ENCODE measurements at regions not wholly inside any gene's neighbourhood (a gene's known extent, or its start where the extent isn't known, plus 50 kb on each side); places are given as distances from the start of the nearest gene placed in this dataset.
"Not testable (repeated sequence)": the region's sequence is repeated elsewhere in the genome, so short reads cannot be mapped to it uniquely, and the experiment has no call there.

DNA sequence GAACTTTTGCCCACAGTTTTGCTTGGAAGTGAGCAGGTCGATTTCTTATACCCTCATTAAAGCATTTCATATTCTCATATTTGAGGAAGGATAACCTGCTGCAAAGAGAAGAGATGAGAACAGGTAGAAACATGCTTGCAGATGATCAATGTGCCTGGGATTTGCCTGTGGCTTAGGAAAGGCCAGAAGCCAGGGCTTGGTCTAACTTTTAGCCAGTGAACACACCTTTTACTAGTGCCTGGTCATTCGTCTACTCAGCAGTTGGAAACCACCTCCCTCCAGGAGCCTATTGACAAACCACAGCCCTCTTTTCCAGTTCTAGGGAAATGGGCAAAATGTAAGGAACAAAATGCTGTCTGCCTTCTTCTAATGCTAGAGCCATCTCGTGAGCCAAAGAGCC is 518.3 kb downstream of the ADRA2A start:
- no peak for DNase-seq (ENCODE audit: low spot score)

DNA sequence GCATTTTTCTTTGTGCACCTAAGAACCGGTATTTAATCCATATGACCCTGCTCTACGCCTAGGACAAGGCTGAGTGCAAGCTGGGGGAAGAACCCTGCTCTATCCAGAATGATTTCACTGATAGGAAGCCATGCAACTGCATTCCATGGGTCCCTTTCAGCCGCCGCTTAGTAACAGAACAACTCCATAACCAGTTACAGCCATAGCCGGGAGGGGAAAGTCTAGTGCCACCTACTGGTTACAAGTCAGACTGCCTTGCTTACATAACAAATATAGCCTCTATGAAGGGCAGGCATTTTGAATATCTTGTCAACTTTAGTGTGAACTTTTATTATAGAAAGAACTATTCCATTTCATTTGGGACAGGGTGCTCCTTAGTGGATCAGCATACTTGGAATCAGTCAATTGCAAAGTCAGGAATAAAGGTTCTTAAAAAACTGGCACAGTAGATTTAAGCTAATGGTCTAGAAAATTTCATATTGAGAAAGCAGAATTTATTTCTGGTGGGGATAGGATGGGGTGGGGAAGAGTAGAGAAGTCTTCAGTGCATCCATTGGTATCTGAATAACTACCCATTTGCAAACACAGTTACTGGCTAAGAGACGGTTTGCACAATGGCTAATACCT is 521.7 kb downstream of the ADRA2A start:
- peak; percentile 61 for DNase-seq (ENCODE audit: low spot score)

GRCh38 chr10:111599943-111600342 is 523.1 kb downstream of the ADRA2A start:
- no peak for DNase-seq (ENCODE audit: low spot score)

DNA sequence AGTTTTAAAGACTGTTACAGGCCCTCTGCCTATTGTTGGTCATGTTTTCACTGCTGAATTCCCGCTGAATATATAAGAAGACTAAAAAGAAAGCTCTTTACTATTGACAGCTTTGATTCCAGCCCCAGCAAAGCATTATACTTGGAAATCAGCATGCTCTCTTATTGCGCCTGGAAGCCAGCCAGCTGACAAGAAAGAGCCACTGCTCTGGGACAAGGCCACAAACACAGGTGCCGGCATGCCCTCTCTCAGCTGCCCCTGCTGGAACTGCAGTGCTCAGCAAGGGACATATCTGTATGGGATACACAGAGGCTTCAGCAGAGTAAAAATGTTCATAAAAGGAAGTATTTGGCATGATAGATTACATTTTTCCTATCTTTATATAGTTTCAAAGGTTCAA is 523.9 kb downstream of the ADRA2A start:
- DNase-seq (ENCODE audit: low spot score), result no peak

DNA sequence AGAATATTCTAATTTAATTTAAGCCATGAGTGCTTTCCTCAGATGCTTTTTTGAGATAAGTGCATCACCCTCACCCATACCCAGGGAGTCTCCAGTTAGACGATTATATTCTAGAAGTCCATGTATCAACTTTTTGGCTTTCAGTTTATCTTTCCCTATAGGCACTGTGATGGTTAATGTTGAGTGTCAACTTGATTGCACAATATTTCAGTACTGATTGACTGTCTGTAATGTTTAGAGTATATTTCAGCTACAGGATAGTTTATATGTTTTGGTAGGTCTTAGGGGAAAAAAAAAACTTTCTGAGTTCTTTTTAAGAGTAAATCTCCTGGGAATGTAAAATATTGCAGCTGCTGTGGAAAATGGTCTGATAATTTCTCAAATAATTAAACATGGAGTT is 535.4 kb downstream of the ADRA2A start:
- DNase-seq (ENCODE audit: low spot score), result no peak

GRCh38 chr10:111634191-111634590 is 549.4 kb downstream of the GPAM start:
- DNase-seq (ENCODE audit: low spot score), result no peak

DNA sequence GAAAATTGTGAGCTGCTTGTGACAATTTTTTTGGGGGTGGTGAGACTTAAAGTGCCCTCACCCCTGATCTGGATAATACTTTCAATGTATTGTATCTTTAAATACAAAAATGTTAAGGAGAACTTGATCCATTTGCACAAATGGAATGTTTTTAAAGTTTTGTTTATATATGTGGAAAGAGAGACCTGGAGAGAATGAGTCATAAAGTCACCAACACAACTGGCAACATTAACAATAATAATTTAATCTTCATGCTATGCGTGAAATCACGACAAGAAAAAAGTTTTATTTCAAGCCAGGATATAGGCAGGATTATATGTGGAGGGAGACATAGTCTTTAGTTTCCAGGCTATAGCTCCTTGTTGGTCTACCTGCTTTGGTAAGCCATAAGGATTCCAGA is 537.5 kb downstream of the GPAM start:
- no peak for DNase-seq (ENCODE audit: low spot score)

- DNase-seq (ENCODE audit: low spot score), result peak; percentile 3
These were observed 535.5 kb downstream of the GPAM start for GRCh38 chr10:111648046-111648445.

DNA sequence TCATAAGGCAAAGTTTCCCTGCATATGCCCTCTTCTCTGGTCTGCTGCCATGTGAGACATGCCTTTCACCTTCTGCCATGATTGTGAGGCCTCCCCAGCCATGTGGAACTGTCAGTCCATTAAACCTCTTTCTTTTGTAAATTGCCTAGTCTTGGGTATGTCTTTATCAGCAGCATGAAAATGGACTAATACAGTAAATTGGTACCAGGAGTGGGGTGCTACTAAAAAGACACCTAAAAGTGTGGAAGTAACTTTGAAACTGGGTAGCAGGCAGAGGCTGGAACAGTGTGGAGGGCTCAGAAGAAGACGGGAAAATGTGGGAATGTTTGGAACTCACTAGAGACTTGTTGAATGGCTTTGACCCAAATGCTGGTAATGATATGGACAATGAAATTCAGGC is 534.5 kb downstream of the GPAM start:
- not testable (repeated sequence) for DNase-seq (ENCODE audit: low spot score)

GRCh38 chr10:111650088-111650487 is 533.5 kb downstream of the GPAM start:
- DNase-seq (ENCODE audit: low spot score), result no peak

GRCh38 chr10:111656066-111656465 is 527.5 kb downstream of the GPAM start:
- DNase-seq (ENCODE audit: low spot score), result no peak

DNA sequence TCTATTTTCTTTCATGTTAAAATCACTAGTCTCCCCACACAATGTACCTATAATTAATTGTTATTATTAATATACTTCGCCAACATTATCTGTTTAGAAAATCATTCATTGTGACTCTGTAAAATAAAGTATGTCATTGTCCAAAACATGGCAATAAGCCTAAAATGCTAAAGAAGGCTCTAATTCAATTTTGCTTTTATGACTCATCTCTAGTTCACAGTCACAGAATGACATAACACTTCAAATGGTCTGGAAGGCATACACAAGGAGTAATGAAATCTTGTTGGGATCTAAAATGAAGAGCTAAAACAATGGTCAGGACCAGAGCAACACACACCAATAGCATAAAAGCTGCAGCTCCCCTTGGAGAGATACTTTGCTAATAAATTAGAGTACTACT is 505.8 kb downstream of the GPAM start:
- DNase-seq (ENCODE audit: low spot score), result peak; percentile 16

GRCh38 chr10:111686796-111687195 is 496.8 kb downstream of the GPAM start:
- DNase-seq (ENCODE audit: low spot score), result no peak

DNA sequence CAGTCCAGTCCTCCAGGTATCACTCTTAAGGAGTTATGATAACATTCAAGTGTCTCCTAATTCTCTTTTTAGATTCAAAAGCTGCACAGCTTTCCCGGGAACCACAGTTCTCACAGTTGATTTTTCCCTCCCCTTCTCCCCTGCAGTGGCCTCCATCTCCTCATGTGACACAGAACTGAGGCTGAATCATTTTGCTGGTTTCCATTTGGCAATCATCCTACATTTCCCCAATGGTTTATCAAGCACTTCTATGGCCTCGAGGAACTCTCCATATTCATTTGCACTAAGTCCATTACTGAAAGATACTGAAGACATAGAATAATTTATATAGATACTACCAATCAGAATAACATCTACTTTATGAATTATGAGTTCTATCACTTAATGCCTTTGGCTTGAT is 484.9 kb downstream of the GPAM start:
- no peak for DNase-seq (ENCODE audit: low spot score)

DNA sequence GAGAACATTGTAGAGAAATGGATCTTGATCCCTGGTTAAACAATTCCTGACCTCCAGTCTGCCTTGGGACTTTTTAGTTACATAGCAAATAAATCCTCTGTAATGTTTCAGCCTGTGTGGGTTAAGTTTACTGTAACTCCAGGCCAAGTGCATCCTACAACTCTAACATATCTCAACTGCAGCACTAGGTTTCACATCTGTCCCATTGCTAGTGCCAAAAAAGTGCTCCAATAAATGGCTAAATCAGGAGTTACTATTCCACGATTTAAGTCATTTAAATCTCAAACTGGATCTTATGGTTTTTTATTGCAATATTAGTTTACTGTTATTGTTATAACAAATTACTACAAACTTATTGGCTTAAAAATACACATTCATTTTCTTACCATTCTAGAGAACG is 479.6 kb downstream of the GPAM start:
- no peak for DNase-seq (ENCODE audit: low spot score)

- DNase-seq (ENCODE audit: low spot score), result no peak
These were observed 478.5 kb downstream of the GPAM start for GRCh38 chr10:111705021-111705420.

DNA sequence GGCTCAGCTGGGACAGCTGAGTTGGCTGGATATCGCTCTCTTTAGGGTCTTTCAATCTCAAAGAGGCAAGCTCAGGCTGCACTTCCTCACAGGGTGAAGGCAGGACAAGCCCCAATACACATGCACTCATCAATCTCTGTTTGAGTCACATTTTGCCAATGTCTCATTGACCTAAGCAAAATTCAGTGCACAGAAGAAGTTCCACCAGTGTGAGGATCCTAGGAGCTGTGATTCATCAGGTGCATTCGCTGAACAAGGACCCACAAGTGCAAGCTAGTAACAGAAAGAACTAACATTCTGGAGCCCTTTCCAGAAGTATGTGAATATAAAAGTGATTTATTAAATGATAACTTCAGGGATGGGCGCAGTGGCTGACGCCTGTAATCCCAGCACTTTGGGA is 477.2 kb downstream of the GPAM start:
- no peak for DNase-seq (ENCODE audit: low spot score)

DNA sequence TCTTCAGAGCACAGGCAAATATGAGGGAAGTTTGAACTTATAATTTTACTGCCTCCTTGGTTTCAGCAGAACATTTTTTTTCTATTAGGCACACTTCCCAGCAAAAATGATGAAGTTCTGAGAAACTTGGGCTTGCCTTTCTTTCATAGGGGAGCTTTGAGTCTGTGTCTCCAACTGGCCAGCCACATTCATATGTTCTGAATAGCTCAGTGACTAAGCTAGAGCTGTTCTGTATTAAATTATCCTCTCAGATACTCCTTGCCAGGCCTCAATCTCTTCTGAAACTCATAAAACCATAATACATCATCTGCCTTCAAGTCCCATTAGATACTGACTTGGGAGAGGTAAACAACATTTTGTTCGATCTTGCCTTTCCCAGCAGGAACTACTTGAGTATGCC is 476.5 kb downstream of the GPAM start:
- DNase-seq (ENCODE audit: low spot score), result no peak

DNA sequence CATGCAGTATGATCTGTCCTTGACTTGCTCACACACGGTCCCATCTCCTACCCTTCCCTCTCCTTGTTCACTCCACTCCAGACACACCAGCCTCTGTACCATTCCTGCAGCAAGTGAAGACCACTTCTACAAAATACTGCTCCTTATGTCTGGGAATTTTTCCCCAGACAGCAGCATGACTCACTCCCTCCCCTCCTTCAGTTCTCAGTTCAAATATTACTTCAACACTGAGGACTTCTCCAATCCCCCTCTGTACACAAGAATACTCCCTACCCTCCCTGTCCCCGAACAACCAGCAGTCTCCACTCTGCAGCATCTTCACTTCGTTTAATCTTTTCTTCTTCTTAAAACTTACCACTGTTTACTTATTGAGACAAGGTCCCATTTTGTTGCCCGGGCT is 474.0 kb downstream of the GPAM start:
- DNase-seq (ENCODE audit: low spot score), result no peak

- no peak for DNase-seq (ENCODE audit: low spot score)
These were observed 467.5 kb downstream of the GPAM start for GRCh38 chr10:111716032-111716431.

DNA sequence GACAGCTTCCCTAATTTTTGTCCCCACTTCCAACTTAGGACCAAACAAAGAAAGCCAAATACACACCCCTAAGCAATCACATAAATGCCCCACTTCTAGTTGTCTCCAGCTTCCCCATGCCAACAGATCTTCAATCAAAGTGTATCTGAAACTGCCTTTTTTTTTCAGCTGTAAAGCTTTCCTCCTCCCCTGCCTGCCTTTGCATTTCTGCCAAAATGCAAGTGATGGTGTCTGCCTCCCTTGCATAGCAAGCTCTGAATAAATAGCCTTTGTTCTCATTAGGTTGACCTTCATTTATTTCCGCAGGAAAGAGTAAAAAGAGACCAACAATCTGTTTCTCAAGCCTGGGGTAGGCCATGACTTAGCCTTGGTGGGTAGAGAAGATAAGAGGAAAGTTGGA is 459.4 kb downstream of the GPAM start:
- DNase-seq (ENCODE audit: low spot score), result no peak

- DNase-seq (ENCODE audit: low spot score), result no peak
These were observed 458.5 kb downstream of the GPAM start for GRCh38 chr10:111725050-111725449.

- no peak for DNase-seq (ENCODE audit: low spot score)
These were observed 451.3 kb downstream of the GPAM start for GRCh38 chr10:111732166-111732785.

DNA sequence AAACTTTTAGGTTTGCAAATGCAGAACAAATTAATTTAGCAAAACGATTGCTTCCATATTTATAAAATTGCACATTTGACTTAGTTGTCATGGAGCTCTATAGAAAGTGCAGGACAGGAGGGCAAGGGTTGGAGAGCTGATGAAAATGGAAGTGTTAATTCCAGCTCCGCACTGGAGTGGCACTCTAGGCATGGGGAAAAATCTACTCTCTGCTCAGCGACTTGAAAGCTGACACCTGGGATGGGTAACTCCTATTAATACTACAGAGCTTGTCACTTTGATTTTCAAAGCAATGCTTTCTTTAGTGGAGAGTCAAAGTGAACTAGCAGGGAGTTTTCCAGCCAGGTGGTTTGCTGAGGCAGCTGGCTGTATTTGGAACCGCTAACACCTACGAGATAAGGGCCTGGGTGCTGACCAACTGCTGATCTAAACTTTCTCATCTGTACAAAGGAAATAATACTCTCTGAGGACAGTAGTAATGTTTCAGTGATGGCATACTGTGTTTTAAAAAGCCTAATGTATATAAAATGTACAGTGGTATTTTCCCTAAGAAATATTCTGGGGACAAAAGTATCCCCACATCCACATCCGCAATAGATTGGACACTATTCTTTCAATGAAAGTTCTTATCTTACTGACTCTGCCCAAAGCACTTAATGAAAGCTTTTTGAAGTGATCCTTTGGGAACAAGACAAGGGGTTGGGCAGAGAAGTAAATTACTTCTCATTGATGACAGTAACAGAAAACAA is 444.3 kb downstream of the GPAM start:
- DNase-seq (ENCODE audit: low spot score), result no peak

All from RKO (cell line).